AG09319 (cell line): ENCODE measurements at regions not wholly inside any gene's neighbourhood (a gene's known extent, or its start where the extent isn't known, plus 50 kb on each side); places are given as distances from the start of the nearest gene placed in this dataset.

Experiments used
- DNase-seq: peaks from one replicate; pipeline ENCODE4 v3.0.0-alpha.2; 2010; ENCODE audit warnings: low read depth; ENCODE audit errors: extremely low read depth
- CTCF ChIP-seq: IDR thresholded peaks from 2 replicates; pipeline ENCODE4 v1.5.1; 2011; ENCODE audit warnings: low read depth, mild to moderate bottlenecking, inconsistent platforms, low read length, moderate library complexity

GRCh38 chr14:29232153-29232552, 465.6 kb downstream of the FOXG1 start:
- TF ChIP-seq CTCF = no peak
- no peak for DNase-seq

DNA sequence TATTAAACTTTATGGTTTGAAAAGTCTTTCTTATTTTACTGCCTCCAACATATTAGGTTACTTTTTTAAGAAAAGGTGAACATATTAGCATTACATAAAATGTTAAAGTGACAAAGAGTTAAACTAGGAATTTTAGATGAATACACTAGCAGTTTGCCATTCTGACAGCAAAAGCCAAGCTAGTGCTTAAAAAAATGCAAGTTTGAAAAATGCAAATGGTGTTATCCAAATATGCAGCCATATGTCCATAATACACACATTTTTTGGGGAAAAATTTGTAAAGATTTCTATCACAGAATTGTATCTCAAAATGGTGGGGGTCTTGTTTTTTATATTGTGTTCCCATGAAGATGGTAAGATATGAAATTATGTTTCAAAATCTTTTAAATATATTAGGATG, 466.1 kb downstream of the FOXG1 start:
- TF ChIP-seq CTCF = no peak
- no peak for DNase-seq

GRCh38 chr14:29233188-29233587, 466.6 kb downstream of the FOXG1 start:
- DNase-seq = no peak
- no peak for TF ChIP-seq CTCF

DNA sequence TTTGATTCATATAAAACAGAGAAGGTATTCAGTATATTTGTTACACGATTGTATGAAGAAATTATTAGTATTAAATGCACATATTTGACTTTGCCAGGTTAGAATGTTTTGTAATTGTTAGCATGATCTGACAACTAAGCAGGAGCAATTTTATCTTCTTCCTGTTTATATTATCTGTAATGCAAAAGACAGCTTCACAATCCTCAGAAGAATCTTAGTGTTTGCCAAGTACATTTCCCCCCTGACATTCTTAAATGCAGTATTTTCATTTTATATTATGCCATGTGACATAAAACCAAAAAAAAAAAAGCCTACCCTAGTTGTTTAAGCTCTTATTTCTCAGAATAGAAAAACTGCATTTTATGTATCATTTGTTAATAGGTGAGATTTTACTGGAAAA, 469.4 kb downstream of the FOXG1 start:
- TF ChIP-seq CTCF = no peak
- no peak for DNase-seq

- no peak for DNase-seq
- no peak for TF ChIP-seq CTCF
Measured at GRCh38 chr14:29236401-29236800, 469.8 kb downstream of the FOXG1 start.

DNA sequence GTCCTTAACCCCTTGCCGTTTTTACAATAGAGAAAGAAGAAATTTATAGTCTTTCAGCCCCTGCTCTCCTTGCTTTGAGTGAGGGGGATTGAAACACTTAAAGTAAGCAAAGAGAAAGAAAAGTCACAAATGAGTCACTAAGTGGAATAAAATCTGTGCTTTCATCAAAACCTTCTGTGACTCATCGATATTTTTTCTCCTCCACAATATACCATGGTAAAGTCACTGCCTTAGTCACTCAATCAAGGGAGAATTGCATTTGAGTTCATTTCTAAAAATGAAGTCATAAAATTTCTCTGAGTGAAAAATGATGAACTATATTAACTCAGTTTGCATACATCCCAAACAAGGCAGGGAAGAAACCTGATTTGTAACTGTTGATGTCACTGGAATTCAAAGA, 470.3 kb downstream of the FOXG1 start:
- TF ChIP-seq CTCF = no peak
- DNase-seq = no peak

- no peak for DNase-seq
- no peak for TF ChIP-seq CTCF
Measured at GRCh38 chr14:29240066-29240465, 473.5 kb downstream of the FOXG1 start.
